ENCODE measurements at regions not wholly inside any gene's neighbourhood (a gene's known extent, or its start where the extent isn't known, plus 50 kb on each side); places are given as distances from the start of the nearest gene placed in this dataset.

DNA sequence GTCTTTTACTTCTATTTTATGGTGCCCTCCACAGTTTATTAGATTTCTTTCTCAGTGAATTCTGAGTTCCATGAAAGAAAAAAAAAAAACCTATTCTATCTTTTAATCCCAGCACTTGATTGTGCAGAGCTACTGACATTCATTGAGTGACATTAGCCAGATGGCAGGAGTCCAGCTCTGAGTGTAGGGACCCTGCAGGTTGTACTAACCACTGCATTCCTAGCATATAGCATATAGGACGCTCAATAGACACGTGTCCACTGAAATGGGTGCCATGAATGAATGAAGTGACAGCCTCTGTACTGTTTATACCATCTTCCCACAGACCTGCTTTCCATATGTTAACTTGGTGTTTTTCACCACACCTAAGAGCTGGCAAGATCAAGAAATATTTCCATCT, 206.3 kb downstream of the RAP2A start:
- TF ChIP-seq TCF7L2 (IDR thresholded peaks at IDR 0.05; ENCODE audit: low read depth, low read length) (no peak), SIN3A (IDR thresholded peaks at IDR 0.05; ENCODE audit: borderline replicate concordance, insufficient read depth, low read depth, low read length) (no peak), POLR2AphosphoS5 (IDR thresholded peaks at IDR 0.05; ENCODE audit: low read depth, low read length) (no peak)
- TF ChIP-seq, protein P1, sequence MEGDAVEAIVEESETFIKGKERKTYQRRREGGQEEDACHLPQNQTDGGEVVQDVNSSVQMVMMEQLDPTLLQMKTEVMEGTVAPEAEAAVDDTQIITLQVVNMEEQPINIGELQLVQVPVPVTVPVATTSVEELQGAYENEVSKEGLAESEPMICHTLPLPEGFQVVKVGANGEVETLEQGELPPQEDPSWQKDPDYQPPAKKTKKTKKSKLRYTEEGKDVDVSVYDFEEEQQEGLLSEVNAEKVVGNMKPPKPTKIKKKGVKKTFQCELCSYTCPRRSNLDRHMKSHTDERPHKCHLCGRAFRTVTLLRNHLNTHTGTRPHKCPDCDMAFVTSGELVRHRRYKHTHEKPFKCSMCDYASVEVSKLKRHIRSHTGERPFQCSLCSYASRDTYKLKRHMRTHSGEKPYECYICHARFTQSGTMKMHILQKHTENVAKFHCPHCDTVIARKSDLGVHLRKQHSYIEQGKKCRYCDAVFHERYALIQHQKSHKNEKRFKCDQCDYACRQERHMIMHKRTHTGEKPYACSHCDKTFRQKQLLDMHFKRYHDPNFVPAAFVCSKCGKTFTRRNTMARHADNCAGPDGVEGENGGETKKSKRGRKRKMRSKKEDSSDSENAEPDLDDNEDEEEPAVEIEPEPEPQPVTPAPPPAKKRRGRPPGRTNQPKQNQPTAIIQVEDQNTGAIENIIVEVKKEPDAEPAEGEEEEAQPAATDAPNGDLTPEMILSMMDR (IDR thresholded peaks at IDR 0.05): no peak
- TF ChIP-seq, protein P2, sequence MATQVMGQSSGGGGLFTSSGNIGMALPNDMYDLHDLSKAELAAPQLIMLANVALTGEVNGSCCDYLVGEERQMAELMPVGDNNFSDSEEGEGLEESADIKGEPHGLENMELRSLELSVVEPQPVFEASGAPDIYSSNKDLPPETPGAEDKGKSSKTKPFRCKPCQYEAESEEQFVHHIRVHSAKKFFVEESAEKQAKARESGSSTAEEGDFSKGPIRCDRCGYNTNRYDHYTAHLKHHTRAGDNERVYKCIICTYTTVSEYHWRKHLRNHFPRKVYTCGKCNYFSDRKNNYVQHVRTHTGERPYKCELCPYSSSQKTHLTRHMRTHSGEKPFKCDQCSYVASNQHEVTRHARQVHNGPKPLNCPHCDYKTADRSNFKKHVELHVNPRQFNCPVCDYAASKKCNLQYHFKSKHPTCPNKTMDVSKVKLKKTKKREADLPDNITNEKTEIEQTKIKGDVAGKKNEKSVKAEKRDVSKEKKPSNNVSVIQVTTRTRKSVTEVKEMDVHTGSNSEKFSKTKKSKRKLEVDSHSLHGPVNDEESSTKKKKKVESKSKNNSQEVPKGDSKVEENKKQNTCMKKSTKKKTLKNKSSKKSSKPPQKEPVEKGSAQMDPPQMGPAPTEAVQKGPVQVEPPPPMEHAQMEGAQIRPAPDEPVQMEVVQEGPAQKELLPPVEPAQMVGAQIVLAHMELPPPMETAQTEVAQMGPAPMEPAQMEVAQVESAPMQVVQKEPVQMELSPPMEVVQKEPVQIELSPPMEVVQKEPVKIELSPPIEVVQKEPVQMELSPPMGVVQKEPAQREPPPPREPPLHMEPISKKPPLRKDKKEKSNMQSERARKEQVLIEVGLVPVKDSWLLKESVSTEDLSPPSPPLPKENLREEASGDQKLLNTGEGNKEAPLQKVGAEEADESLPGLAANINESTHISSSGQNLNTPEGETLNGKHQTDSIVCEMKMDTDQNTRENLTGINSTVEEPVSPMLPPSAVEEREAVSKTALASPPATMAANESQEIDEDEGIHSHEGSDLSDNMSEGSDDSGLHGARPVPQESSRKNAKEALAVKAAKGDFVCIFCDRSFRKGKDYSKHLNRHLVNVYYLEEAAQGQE (IDR thresholded peaks at IDR 0.05; ENCODE audit: insufficient read depth in 1 of 2, low read depth in 2 of 2, low read length in 1 of 2): no peak
- no peaks in the 10 kb centered on the region for H3K27me3 ChIP-seq (ENCODE audit: control insufficient read depth, insufficient read depth, low read length)
- ChIA-PET POLR2A (no interaction called here), CTCF (no interaction called here)
- no peaks in the 10 kb centered on the region for H3K9me3 ChIP-seq (ENCODE audit: control insufficient read depth, insufficient read depth, low read depth, low read length)
- H3K4me1 ChIP-seq (ENCODE audit: control insufficient read depth, insufficient read depth, low read length): no peaks in the 10 kb centered on the region
- intact Hi-C loops (cut with micrococcal nuclease; ENCODE audit: unreplicated experiment) (no loop called here), in situ Hi-C loops (cut with HindIII; ENCODE audit: low pct_unique_long_range_greater_than_20kb, low sequenced_read_pairs) (no loop called here)
- H3K4me3 ChIP-seq (ENCODE audit: low read depth in 2 of 2, low read length in 2 of 2): no peak overlapping the region
- no peaks in the 10 kb centered on the region for H3K36me3 ChIP-seq (ENCODE audit: control insufficient read depth, insufficient read depth, low read length)
- DNase-seq (ENCODE audit: low read depth, low spot score) (no peak), ATAC-seq (no peak)
- BruUV-seq (replicated peaks): no TSS peak
- no peak overlapping the region for H3K27ac ChIP-seq (ENCODE audit: low read length)

DNA sequence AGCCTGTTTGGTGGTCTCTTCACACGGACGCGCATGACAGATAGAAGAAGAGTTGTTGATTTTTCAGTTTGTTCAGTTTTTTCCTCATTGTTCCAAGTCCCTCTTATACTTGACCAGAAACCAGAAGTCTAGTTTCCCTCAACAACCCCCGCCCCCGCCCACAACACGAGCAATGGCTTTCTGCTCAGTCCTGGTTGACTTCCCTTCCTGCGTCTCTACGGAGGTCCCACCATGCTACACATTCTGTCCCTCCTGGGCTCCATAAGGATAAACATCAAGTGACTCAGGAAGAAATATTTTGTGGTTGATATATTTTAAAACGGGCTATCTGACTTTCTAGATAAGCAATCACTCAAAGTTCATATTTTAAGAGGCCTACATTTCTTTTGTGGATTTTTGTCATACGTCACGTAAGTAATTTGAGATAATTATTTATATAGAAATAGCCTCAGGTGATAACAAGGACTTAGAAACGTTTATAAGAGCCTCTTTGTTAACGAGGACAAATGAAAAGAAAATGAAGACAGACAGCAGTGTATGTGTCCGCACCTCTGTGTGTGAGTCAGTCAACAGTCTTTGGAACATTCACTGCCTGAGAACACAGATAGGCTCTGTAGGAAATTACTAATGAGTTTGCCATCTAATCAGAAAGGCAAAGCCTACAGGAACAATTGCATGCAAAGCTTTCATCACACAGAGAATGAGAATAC, 214.4 kb downstream of the RAP2A start:
- intact Hi-C loops (cut with micrococcal nuclease; ENCODE audit: unreplicated experiment): no loop called here
- no peaks in the 10 kb centered on the region for H3K27me3 ChIP-seq (ENCODE audit: control insufficient read depth, insufficient read depth, low read length)
- ChIA-PET CTCF (no interaction called here), POLR2A (no interaction called here)
- ATAC-seq: no peak
- H3K4me3 ChIP-seq (ENCODE audit: low read depth in 2 of 2, low read length in 2 of 2): no peak overlapping the region
- H3K9me3 ChIP-seq (ENCODE audit: control insufficient read depth, insufficient read depth, low read depth, low read length): no peaks in the 10 kb centered on the region
- BruUV-seq (replicated peaks): no TSS peak
- TF ChIP-seq, protein P2 (IDR thresholded peaks at IDR 0.05; ENCODE audit: insufficient read depth in 1 of 2, low read depth in 2 of 2, low read length in 1 of 2): no peak
- TF ChIP-seq TCF7L2 (IDR thresholded peaks at IDR 0.05; ENCODE audit: low read depth, low read length) (no peak), SIN3A (IDR thresholded peaks at IDR 0.05; ENCODE audit: borderline replicate concordance, insufficient read depth, low read depth, low read length) (no peak), POLR2AphosphoS5 (IDR thresholded peaks at IDR 0.05; ENCODE audit: low read depth, low read length) (no peak)
- TF ChIP-seq, protein P1 (IDR thresholded peaks at IDR 0.05): no peak
- DNase-seq (ENCODE audit: low read depth, low spot score): no peak
- no peak overlapping the region for H3K27ac ChIP-seq (ENCODE audit: low read length)
- no peaks in the 10 kb centered on the region for H3K36me3 ChIP-seq (ENCODE audit: control insufficient read depth, insufficient read depth, low read length)
- H3K4me1 ChIP-seq (ENCODE audit: control insufficient read depth, insufficient read depth, low read length): no peaks in the 10 kb centered on the region
- in situ Hi-C loops (cut with HindIII; ENCODE audit: low pct_unique_long_range_greater_than_20kb, low sequenced_read_pairs): no loop called here
